Hepatocyte (in vitro differentiated cells): ENCODE measurements at regions not wholly inside any gene's neighbourhood (a gene's known extent, or its start where the extent isn't known, plus 50 kb on each side); places are given as distances from the start of the nearest gene placed in this dataset.

Experiments
- DNase-seq: peaks from one replicate; pipeline ENCODE4 v3.0.0-alpha.2; 2016; ENCODE audit warnings: low spot score
- H2AFZ ChIP-seq: fragments of 200-600 bp; sonication (generic); 2 replicates; pipeline ENCODE4 v1.6.0; 2016; ENCODE audit warnings: antibody characterized with exemption, mild to moderate bottlenecking
- H3K27ac ChIP-seq: fragments of 200-600 bp; sonication (generic); 2 replicates; pipeline ENCODE4 v1.5.1; 2016; ENCODE audit warnings: mild to moderate bottlenecking
- H3K27me3 ChIP-seq: fragments of 200-600 bp; sonication (generic); 2 replicates; pipeline ENCODE4 v1.6.1; 2016
- H3K36me3 ChIP-seq: fragments of 200-600 bp; sonication (generic); replicated peaks from 2 replicates; pipeline ENCODE4 v1.5.1; 2016; ENCODE audit warnings: low read depth; ENCODE audit not compliant: insufficient read depth
- H3K4me1 ChIP-seq: fragments of 200-600 bp; sonication (generic); 2 replicates; pipeline ENCODE4 v1.5.1; 2016; ENCODE audit warnings: mild to moderate bottlenecking, moderate library complexity; ENCODE audit not compliant: insufficient read depth
- H3K4me2 ChIP-seq: fragments of 200-600 bp; sonication (generic); 2 replicates; pipeline ENCODE4 v1.6.0; 2016
- H3K4me3 ChIP-seq: fragments of 200-600 bp; sonication (generic); 2 replicates; pipeline ENCODE4 v1.5.1; 2016; ENCODE audit warnings: mild to moderate bottlenecking
- H3K79me2 ChIP-seq: fragments of 200-600 bp; sonication (generic); 2 replicates; pipeline ENCODE4 v1.6.0; 2017; ENCODE audit warnings: mild to moderate bottlenecking
- H3K9me2 ChIP-seq: fragments of 200-600 bp; sonication (generic); replicated peaks from 2 replicates; pipeline ENCODE4 v1.6.0; 2017; ENCODE audit warnings: mild to moderate bottlenecking; ENCODE audit not compliant: insufficient read depth
- H3K9me3 ChIP-seq: fragments of 200-600 bp; sonication (generic); 2 replicates; pipeline ENCODE4 v1.5.1; 2016; ENCODE audit warnings: low read depth, mild to moderate bottlenecking
- H4K20me1 ChIP-seq: fragments of 200-600 bp; sonication (generic); 2 replicates; pipeline ENCODE4 v1.6.0; 2016; ENCODE audit warnings: mild to moderate bottlenecking; ENCODE audit not compliant: insufficient read depth, poor library complexity, severe bottlenecking
- CTCF ChIP-seq: fragments of 200-600 bp; sonication (generic); IDR thresholded peaks from 2 replicates; pipeline ENCODE4 v1.5.1; 2016; ENCODE audit warnings: antibody characterized with exemption, mild to moderate bottlenecking; ENCODE audit not compliant: poor library complexity
- EZH2 ChIP-seq: fragments of 200-600 bp; sonication (generic); IDR thresholded peaks from 2 replicates; pipeline ENCODE4 v1.6.1; 2016; ENCODE audit warnings: antibody characterized with exemption, mild to moderate bottlenecking, borderline replicate concordance
- EZH2phosphoT487 ChIP-seq: fragments of 200-600 bp; sonication (generic); IDR thresholded peaks from one replicate; pipeline ENCODE4 v1.6.1; 2018; ENCODE audit warnings: antibody characterized with exemption, mild to moderate bottlenecking, low read depth, moderate library complexity; ENCODE audit not compliant: unreplicated experiment, severe bottlenecking
- WGBS: methylation state at CpG from one replicate; pipeline ENCODE4 v1.1.6; 2016; ENCODE audit warnings: low lambda C conversion rate; ENCODE audit errors: missing lambda C conversion rate; 5-methylcytosine and 5-hydroxymethylcytosine counted together

GRCh38 chr12:76276499-76277151, 71.6 kb downstream of the BBS10 start:
- Histone ChIP-seq H3K27me3 (no peaks in the 10 kb centered on the region), H3K9me2 (no peaks in the 10 kb centered on the region), H3K4me3 (no peak overlapping the region), H3K4me1 (no peaks in the 10 kb centered on the region), H3K9me3 (no peaks in the 10 kb centered on the region), H2AFZ (no peak overlapping the region), H3K79me2 (no peaks in the 10 kb centered on the region), H4K20me1 (no peaks in the 10 kb centered on the region), H3K36me3 (no peaks in the 10 kb centered on the region), H3K4me2 (no peak overlapping the region), H3K27ac (no peak overlapping the region)
- DNase-seq: no peak
- TF ChIP-seq EZH2 (no peak), EZH2phosphoT487 (no peak), CTCF (no peak)
- WGBS: 87% methylated on average over 4 of the region's 4 CpGs

GRCh38 chr12:76275511-76276093, 72.6 kb downstream of the BBS10 start:
- H3K9me2 ChIP-seq: no peaks in the 10 kb centered on the region
- H3K36me3 ChIP-seq: no peaks in the 10 kb centered on the region
- 95% methylated on average over 5 of the region's 5 CpGs for WGBS
- no peaks in the 10 kb centered on the region for H3K9me3 ChIP-seq
- no peaks in the 10 kb centered on the region for H3K79me2 ChIP-seq
- no peak overlapping the region for H3K4me3 ChIP-seq
- no peak overlapping the region for H2AFZ ChIP-seq
- H3K4me1 ChIP-seq: no peaks in the 10 kb centered on the region
- no peak overlapping the region for H3K27ac ChIP-seq
- DNase-seq: no peak
- H4K20me1 ChIP-seq: no peaks in the 10 kb centered on the region
- no peak overlapping the region for H3K4me2 ChIP-seq
- H3K27me3 ChIP-seq: no peaks in the 10 kb centered on the region
- TF ChIP-seq CTCF (no peak), EZH2phosphoT487 (no peak)

- no peaks in the 10 kb centered on the region for H3K36me3 ChIP-seq
- no peaks in the 10 kb centered on the region for H3K4me1 ChIP-seq
- no peaks in the 10 kb centered on the region for H3K9me3 ChIP-seq
- no peaks in the 10 kb centered on the region for H3K79me2 ChIP-seq
- no peak overlapping the region for H3K4me2 ChIP-seq
- no peak overlapping the region for H2AFZ ChIP-seq
- H3K9me2 ChIP-seq: no peaks in the 10 kb centered on the region
- no peak for DNase-seq
- H3K27ac ChIP-seq: no peak overlapping the region
- no peak overlapping the region for H3K4me3 ChIP-seq
- WGBS: 97% methylated on average over 3 of the region's 3 CpGs
- no peaks in the 10 kb centered on the region for H3K27me3 ChIP-seq
- no peaks in the 10 kb centered on the region for H4K20me1 ChIP-seq
- no peak for TF ChIP-seq EZH2
- no peak for TF ChIP-seq CTCF
- TF ChIP-seq EZH2phosphoT487: no peak
These were observed 73.7 kb downstream of the BBS10 start for GRCh38 chr12:76274420-76275083.
